ENCODE measurements at regions not wholly inside any gene's neighbourhood (a gene's known extent, or its start where the extent isn't known, plus 50 kb on each side); places are given as distances from the start of the nearest gene placed in this dataset.

- no TSS peak for BruUV-seq (replicated peaks)
- ChIA-PET POLR2A (no interaction called here), SMC1A (ENCODE audit: uncharacterized antibody, unreplicated experiment) (interaction anchor here (0.6 kb wide), 1 partner anchor 161 kb away, joined by 3 read pairs; no protein-coding TSS in a partner anchor), CTCF (no interaction called here), RAD21 (ENCODE audit: unreplicated experiment) (no interaction called here)
- Histone ChIP-seq H3K27ac (ENCODE audit: control insufficient read depth, insufficient read depth) (no peak overlapping the region), H2AFZ (ENCODE audit: control insufficient read depth, low read depth, low read length) (no peak overlapping the region), H3K4me1 (ENCODE audit: control insufficient read depth, insufficient read depth, low read length) (no peaks in the 10 kb centered on the region), H3K79me2 (ENCODE audit: control insufficient read depth, insufficient read depth, low read length) (no peaks in the 10 kb centered on the region), H3K9me3 (replicated peaks; ENCODE audit: control insufficient read depth, insufficient read depth, low read length) (no peaks in the 10 kb centered on the region), H4K20me1 (ENCODE audit: control insufficient read depth, insufficient read depth) (no peaks in the 10 kb centered on the region), H3K4me3 (no peak overlapping the region), H3K27me3 (replicated peaks in 1 of 2; ENCODE audit: control insufficient read depth in 2 of 2, insufficient read depth in 2 of 2, low read length in 1 of 2) (no peaks in the 10 kb centered on the region; a peak in 2 of 4 replicates), H3K4me2 (ENCODE audit: control insufficient read depth, insufficient read depth) (no peak overlapping the region), H3K36me3 (ENCODE audit: control insufficient read depth in 2 of 2, insufficient read depth in 2 of 2, low read length in 1 of 2) (no peaks in the 10 kb centered on the region), H3K9ac (ENCODE audit: control insufficient read depth, insufficient read depth, low read length) (no peak overlapping the region)
- intact Hi-C loops (cut with micrococcal nuclease; ENCODE audit: unreplicated experiment) (no loop called here), in situ Hi-C loops (cut with MboI) (no loop called here)
- WGBS (ENCODE audit: insufficient coverage, insufficient replicate concordance, low lambda C conversion rate, missing lambda C conversion rate), result 39% methylated on average over 3 of the region's 3 CpGs
- FAIRE-seq, result no peak
- DNase-seq (ENCODE audit: low read depth, low spot score), result no peak
- TF ChIP-seq FOXK2 (IDR thresholded peaks at IDR 0.05) (no peak), BRCA1 (IDR thresholded peaks at IDR 0.05; ENCODE audit: low read depth, low read length) (no peak), LARP7 (IDR thresholded peaks at IDR 0.05) (no peak), ZZZ3 (IDR thresholded peaks at IDR 0.05; ENCODE audit: control insufficient read depth, insufficient read length, low read depth) (no peak), BMI1 (IDR thresholded peaks at IDR 0.05; ENCODE audit: borderline replicate concordance) (no peak), IRF3 (IDR thresholded peaks at IDR 0.05) (no peak), RFX5 (IDR thresholded peaks at IDR 0.05; ENCODE audit: low read depth, low read length) (no peak), ETV6 (conservative IDR thresholded peaks at IDR 0.05 in 1 of 2, IDR thresholded peaks at IDR 0.05 in 1 of 2; ENCODE audit: borderline replicate concordance in 1 of 2, low read depth in 1 of 2) (no peak), SPI1 (IDR thresholded peaks at IDR 0.05; ENCODE audit: borderline replicate concordance, insufficient read depth, low read depth, low read length) (no peak), PAX8 (IDR thresholded peaks at IDR 0.05) (no peak)
- ATAC-seq, result no peak
Measured at GRCh38 chr4:152161676-152162330, 374.1 kb downstream of the FBXW7 start.

Measured in GM12878 (cell line).